Left colon (tissue), 2 donors: ENCODE measurements at regions not wholly inside any gene's neighbourhood (a gene's known extent, or its start where the extent isn't known, plus 50 kb on each side); places are given as distances from the start of the nearest gene placed in this dataset.
"Not testable (repeated sequence)": the region's sequence is repeated elsewhere in the genome, so short reads cannot be mapped to it uniquely, and the experiment has no call there.

Source experiments
- ATAC-seq: fragments of 200-7000 bp; cut with Tn5 transposase; one replicate; pipeline ENCODE4 v1.9.1; 2020; ENCODE audit warnings: mild to moderate bottlenecking, moderate library complexity
- DNase-seq, 2 donors: peaks; one replicate each; pipeline ENCODE4 v3.0.0-alpha.2; 2020
- intact Hi-C, 2 donors: fragments of 100-400 bp; cut with DNase I in 1 of 2; cut with micrococcal nuclease in 1 of 2; formaldehyde crosslinking; loops; one replicate each; pipeline versions ENCODE4 v1.11.2 to v1.14.0; 2022; cut with DNase I, micrococcal nuclease
- donor health status: DM: no; HTN: no; CAD: no.
- donor health status: DM: yes; HTN: yes; CAD: no.

DNA sequence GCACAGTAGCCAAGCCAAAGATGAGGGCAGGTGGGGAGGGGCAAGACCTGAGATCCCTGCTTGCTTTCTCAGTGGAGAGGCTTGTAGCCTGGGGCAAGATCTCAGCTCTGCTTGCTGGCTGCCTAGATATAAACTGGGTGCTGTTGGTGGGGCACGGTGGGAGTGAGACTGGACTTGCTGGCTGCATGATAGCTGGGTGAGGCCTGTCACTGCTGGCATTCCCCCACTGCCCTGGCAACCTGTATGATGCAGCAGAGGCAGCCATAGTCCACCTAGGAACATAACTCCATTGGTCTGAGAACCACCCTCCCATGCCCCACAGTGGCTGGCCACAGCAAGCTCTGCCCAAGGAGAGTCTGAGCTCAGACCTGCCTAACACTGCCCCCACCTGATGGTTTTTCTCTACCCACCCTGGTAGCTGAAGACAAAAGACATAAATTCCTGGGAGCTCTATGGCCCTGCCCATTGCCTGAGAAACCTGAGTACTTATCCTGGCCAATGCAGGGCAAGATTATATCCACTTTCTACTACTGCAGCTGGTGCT lies 261.9 kb upstream of the DEPDC1 start:
- ATAC-seq (no peak), DNase-seq (no peak)
- intact Hi-C loops: no loop called here

DNA sequence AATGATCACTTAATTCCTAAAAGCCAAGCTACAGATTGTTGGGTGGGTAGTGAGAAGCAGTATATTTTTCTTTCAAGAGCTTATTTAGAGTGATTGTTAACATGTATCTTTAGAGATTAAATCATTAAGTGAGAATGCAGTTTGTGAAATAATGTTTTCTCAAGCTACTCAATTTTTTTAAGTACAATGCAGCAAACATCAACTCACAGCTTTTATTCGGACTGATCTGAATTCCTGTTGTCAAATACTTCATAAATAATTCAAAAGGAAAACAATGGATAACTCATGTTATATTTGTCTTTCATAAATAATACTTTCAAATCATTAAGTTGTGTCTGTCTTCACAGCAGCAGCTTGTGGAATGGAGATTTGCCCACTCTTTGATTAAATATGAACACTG lies 271.1 kb upstream of the DEPDC1 start:
- DNase-seq: no peak
- ATAC-seq: no peak
- intact Hi-C loops: no loop called here

- intact Hi-C loops: no loop called here
- ATAC-seq: no peak
- no peak for DNase-seq
Measured at GRCh38 chr1:68770817-68771216, 273.9 kb upstream of the DEPDC1 start.

- no peak for DNase-seq
- ATAC-seq: no peak
- intact Hi-C loops: no loop called here
Measured at GRCh38 chr1:68777851-68778250, 281.0 kb upstream of the DEPDC1 start.

DNA sequence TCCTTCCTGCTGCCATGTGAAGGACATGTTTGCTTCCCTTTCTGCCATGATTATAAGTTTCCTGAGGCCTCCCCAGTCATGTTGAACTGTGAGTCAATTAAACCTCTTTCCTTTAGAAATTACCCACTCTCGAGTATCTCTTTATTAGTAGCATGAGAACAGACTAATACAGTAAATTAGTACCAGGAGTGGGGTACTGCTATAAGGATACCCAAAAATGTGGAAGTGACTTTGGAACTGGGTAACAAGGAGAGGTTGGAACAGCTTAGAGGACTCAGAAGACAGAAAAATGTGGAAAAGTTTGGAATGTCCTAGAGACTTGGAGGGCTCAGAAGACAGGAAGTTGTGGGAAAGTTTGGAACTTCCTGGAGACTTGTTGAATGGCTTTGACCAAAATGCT lies 283.0 kb upstream of the DEPDC1 start:
- DNase-seq, ATAC-seq, intact Hi-C loops: not testable (repeated sequence)

GRCh38 chr1:68780919-68781318 lies 284.0 kb upstream of the DEPDC1 start:
- intact Hi-C loops: no loop called here
- DNase-seq (no peak), ATAC-seq (no peak)

GRCh38 chr1:68782890-68783289 lies 286.0 kb upstream of the DEPDC1 start:
- no peak for ATAC-seq
- intact Hi-C loops: no loop called here
- DNase-seq: no peak

- ATAC-seq (no peak), DNase-seq (no peak)
- intact Hi-C loops: no loop called here
Measured at GRCh38 chr1:68785328-68785727, 288.4 kb upstream of the DEPDC1 start.

GRCh38 chr1:68788762-68789161 lies 291.9 kb upstream of the DEPDC1 start:
- ATAC-seq: no peak
- no peak for DNase-seq
- intact Hi-C loops: no loop called here

GRCh38 chr1:68791800-68792199 lies 294.9 kb upstream of the DEPDC1 start:
- ATAC-seq (no peak), DNase-seq (no peak)
- intact Hi-C loops: no loop called here

DNA sequence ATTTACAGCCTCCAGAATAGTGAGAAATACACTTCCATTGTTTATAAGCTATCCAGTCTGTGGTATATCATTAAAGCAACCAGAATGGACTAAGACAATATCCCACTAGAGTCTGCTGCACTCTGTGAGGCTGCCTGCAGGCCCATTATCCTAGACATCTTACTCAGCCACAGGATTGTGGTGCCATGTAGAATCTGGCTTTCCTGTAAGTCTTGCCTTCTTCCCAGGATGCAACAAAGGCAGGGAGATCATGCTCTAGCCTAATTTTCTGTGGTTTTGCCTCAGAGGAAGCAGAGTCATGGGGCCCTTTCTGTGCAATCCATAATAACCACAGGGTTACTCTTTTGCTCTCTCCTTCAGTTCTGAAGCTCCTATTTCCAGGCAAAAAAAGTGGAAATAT lies 299.1 kb upstream of the DEPDC1 start:
- intact Hi-C loops: no loop called here
- ATAC-seq (no peak), DNase-seq (no peak)

DNA sequence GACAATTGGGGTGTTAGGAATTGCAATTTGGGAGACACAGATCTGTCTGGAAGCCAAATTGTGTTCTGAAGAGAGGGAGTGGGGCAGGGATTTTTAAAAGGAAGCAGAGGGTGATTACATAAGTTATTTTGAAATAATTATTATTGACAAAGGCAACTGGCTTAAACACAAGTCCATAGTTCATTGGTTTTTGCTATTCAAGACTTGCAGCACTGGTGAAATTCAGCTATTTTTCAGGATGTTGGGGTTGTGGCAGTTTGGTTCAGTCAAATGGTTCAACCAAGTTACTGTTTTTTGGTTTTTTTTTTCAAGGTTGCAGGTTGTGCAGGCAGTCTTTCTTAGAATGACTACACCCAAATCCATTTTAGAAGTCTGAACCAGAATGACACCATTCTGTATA lies 300.0 kb upstream of the DEPDC1 start:
- DNase-seq (no peak), ATAC-seq (no peak)
- intact Hi-C loops: no loop called here

GRCh38 chr1:68798071-68798470 lies 301.2 kb upstream of the DEPDC1 start:
- no peak for ATAC-seq

DNA sequence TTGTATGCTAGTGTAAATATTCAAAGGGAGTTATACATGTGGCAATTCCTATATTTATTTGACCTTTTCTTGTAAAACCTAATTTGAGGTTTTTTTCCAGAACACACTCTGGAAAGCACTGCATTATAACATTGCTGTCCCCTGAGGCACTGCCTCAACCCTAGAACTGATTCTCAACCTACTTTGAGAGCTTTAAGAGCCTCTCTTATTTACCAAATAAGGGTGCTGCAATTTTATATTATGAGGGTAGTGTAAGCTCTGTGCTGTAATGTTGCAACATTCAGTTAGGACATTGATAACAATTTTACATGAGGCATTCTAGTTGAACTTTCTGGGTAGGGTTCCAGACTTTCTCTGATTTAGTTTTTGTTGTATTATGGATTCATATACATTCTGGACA lies 302.2 kb upstream of the DEPDC1 start:
- ATAC-seq (no peak), DNase-seq (no peak)
- intact Hi-C loops: no loop called here

More at GRCh38 chr1:68798071-68798470, 301.2 kb upstream of the DEPDC1 start:
- intact Hi-C loops: no loop called here
- DNase-seq: no peak

GRCh38 chr1:68800182-68800581 lies 303.3 kb upstream of the DEPDC1 start:
- no peak for ATAC-seq
- intact Hi-C loops: no loop called here
- DNase-seq: no peak

- DNase-seq: no peak
- ATAC-seq: no peak
- intact Hi-C loops: no loop called here
Measured at GRCh38 chr1:68801440-68801839, 304.6 kb upstream of the DEPDC1 start.

GRCh38 chr1:68805097-68805641 lies 308.3 kb upstream of the DEPDC1 start:
- ATAC-seq: no peak
- no peak for DNase-seq
- intact Hi-C loops: no loop called here

DNA sequence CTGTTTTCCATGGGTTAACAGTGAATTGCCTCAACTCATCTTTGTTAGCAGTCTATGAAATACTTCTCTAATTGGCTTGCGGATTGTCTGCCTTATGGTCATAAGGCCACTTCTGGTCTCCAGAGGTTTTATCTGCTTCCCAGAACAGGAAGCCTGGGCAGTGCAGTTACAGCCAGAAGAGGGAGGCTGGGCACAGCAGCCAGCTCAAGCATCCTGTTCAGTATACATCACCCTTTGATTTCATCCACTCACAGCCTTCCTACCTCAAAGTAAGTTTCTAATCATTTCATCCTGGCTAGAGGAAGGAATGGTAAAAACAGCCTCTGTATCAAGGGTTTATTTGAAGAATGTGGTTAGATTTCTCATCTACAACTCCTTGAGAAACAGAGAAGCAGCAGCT lies 311.5 kb upstream of the DEPDC1 start:
- no peak for DNase-seq
- intact Hi-C loops: no loop called here
- ATAC-seq: no peak

DNA sequence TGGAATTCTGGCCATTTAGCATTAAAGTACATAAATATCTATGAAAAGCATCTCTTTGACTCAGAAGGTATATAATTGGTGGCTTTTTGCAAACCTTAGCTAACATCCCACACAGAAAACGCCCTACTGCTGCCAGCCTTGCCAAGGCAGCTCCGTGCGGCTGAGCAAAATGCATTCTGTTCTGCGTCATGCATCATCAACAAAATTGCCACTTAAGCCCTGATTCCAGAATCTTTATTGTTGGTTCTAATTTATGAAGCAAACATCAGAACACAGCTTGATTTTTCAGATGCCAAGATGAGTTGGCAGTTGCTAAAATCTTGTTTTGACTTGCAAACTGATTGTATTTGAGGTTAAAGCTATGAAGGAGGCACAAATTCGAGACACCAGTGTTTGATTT lies 314.9 kb upstream of the DEPDC1 start:
- intact Hi-C loops: no loop called here
- ATAC-seq (no peak), DNase-seq (no peak)

GRCh38 chr1:68812333-68812732 lies 315.5 kb upstream of the DEPDC1 start:
- intact Hi-C loops: no loop called here
- DNase-seq (no peak), ATAC-seq (no peak)

DNA sequence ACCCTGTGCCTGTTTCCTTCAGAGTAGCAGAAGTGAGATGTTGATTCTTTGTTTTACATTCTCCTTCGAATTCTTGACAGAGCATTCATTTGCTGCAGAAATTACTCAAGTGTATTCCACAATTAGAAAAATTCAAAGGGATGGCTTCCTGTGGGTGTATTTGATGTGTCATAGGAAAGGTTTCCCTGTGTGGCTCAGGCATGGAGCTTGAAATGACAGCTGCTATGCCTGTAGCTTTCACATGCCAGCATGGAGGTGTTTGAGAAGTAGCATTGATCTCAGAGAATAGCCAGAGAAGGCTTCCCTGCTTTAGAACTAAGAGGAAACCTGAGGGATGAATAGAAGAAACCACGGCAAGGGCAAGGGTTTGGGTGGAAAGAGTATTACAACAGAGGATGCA lies 317.2 kb upstream of the DEPDC1 start:
- DNase-seq: no peak
- intact Hi-C loops: no loop called here
- no peak for ATAC-seq

DNA sequence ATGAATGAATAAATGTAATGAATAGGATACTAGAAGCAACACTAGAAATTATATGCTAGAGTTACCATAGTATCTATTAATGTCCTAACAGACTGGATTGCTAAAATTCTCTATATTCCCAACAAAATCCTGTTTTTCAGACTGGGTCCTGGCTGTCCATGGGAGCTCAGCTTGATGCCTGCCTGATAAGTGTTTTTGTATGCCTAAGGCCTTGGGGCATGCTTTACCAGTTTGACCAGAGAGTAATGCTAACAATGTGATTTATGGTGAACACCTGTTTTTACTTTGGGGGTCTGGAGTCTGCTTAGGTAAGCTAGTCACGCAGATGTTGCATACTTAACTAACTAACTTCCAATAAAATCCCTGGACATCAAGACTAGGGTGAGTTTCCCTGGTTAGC lies 318.8 kb upstream of the DEPDC1 start:
- intact Hi-C loops: no loop called here
- no peak for ATAC-seq
- DNase-seq: no peak
